Thyroid gland (tissue), 4 donors: ENCODE measurements at regions not wholly inside any gene's neighbourhood (a gene's known extent, or its start where the extent isn't known, plus 50 kb on each side); places are given as distances from the start of the nearest gene placed in this dataset.

ENCODE experiments used
- POLR2A ChIP-seq, 2 donors: fragments of 450-650 bp; IDR thresholded peaks; one replicate each; pipeline ENCODE4 v1.6.1; 2017; ENCODE audit warnings: antibody characterized with exemption in 2 of 2, mild to moderate bottlenecking in 2 of 2, moderate library complexity in 1 of 2
- TF ChIP-seq, protein P1 (sequence below), 6 experiments: fragments of 200-600 bp in 3 of 6; fragments of 450-650 bp in 3 of 6; sonication (generic) in 3 of 6; IDR thresholded peaks; one replicate each; pipeline ENCODE4 v1.5.1; 2016 to 2019; ENCODE audit warnings: antibody characterized with exemption in 6 of 6, mild to moderate bottlenecking in 2 of 6, inconsistent platforms in 1 of 6, moderate library complexity in 1 of 6

- TF ChIP-seq POLR2A (IDR thresholded peaks at IDR 0.05), result no peak
- TF ChIP-seq, protein P1, sequence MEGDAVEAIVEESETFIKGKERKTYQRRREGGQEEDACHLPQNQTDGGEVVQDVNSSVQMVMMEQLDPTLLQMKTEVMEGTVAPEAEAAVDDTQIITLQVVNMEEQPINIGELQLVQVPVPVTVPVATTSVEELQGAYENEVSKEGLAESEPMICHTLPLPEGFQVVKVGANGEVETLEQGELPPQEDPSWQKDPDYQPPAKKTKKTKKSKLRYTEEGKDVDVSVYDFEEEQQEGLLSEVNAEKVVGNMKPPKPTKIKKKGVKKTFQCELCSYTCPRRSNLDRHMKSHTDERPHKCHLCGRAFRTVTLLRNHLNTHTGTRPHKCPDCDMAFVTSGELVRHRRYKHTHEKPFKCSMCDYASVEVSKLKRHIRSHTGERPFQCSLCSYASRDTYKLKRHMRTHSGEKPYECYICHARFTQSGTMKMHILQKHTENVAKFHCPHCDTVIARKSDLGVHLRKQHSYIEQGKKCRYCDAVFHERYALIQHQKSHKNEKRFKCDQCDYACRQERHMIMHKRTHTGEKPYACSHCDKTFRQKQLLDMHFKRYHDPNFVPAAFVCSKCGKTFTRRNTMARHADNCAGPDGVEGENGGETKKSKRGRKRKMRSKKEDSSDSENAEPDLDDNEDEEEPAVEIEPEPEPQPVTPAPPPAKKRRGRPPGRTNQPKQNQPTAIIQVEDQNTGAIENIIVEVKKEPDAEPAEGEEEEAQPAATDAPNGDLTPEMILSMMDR (IDR thresholded peaks at IDR 0.05), result no peak
These were observed 395.4 kb upstream of the CYRIA start for GRCh38 chr2:17061028-17061427.
